ENCODE measurements at regions not wholly inside any gene's neighbourhood (a gene's known extent, or its start where the extent isn't known, plus 50 kb on each side); places are given as distances from the start of the nearest gene placed in this dataset.
A peak's percentile ranks its signal among the peaks of the same experiment; 100 is the strongest.
"Not testable (repeated sequence)": the region's sequence is repeated elsewhere in the genome, so short reads cannot be mapped to it uniquely, and the experiment has no call there.

DNA sequence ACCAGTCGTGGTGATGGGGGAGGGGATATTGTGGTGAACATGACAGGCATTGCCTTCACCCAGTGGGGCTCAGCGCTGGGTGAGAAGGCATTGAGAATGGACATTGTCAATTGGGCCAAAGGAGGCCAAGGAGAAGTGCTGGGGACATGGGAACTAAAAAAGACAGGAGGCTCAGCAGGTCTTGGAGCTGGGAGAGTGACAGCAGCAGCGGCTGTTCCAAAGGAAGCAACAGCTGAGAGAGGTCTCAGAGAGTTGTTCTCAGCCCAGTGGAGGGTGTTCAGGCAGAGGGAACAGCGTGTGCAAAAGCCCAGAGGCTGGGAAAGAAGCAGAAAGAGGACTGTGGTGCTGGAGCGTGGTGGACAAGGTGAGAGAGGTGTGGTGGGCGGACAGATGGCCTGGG lies 56.6 kb upstream of the ASNS start:
- not testable (repeated sequence) for DNase-seq

DNA sequence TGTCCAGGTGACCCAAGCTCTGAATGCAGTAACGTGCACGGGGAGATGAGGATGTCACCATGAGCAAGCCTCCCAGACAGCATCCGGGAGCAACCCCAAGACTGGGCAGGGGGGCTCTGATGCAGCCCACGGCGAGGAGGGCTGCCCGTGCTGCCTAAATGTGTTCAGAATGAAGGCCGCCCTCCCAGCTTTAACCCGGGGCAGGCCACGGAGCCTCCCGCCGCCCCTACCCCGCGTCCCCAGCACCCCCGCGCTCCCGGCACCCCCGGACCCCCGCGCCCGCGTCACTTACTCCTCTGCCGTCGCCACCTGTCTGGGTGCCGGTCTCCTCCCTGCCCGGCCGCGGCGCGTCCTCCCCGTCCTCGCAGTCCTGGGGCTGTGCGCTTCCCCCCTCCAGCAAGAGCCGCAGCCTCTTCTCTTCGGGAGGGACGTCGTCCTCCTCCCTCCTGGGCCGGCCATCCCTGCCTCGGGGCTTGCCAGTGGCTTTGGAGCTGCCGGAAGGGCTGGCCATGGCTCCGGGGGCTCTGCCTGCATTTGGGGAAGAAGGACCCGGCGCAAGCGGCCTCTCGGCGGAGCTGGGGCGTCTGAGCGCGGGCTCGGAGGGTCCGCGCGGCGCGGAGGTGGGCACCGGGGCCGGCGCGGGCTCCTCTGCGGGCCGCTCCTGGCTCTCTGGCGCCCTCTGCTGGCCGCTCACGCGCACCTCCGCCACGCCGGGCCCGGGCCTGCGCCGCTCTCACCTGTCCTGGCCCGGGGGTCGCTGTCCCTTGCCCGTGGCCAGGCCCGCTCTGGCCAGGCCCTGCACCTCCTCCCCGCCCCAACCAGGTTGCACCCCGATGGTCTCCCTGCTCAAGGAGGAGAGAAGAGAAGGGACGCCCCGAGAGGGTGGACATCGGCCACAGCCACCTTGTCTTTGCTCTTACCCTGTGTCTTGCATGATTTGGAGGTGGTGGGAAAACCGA lies 55.9 kb upstream of the ASNS start:
- peak in 31 of 56 donors; percentile 2 to 69 (median 12) for DNase-seq
